ENCODE measurements at regions not wholly inside any gene's neighbourhood (a gene's known extent, or its start where the extent isn't known, plus 50 kb on each side); places are given as distances from the start of the nearest gene placed in this dataset.

DNA sequence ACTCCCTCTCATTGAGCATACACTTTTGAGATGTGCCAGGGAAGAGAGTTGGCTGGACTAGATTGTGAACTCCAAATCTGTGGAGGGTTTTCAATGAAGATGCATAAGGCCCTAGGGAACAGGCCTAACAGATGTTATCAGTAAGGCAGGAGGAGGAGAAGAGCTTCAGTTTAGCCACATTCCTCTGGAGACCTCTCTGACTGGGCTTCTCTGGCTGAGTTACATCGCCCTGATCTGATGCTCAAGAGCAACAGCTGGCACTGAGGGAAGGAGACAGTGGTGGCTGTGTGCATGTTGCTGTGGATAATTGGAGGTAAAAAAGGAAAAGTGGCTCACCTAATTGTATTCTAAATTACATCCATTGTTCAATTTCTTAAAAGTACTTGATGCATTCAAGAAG, 206.4 kb upstream of the CFAP20DC start:
- 85% methylated on average over 1 of the region's 1 CpG for WGBS
- H3K9me3 ChIP-seq = no peaks in the 10 kb centered on the region
- no peak overlapping the region for H3K4me3 ChIP-seq
- no peak overlapping the region for H3K27ac ChIP-seq
- no peaks in the 10 kb centered on the region for H3K36me3 ChIP-seq
- no peak for TF ChIP-seq POLR2A (IDR thresholded peaks at IDR 0.05)
- H3K4me1 ChIP-seq (replicated peaks) = no peaks in the 10 kb centered on the region
- DNase-seq (ENCODE audit: low spot score) = no peak
- no peaks in the 10 kb centered on the region for H3K27me3 ChIP-seq (replicated peaks; ENCODE audit: insufficient read depth)
- intact Hi-C loops (cut with DNase I) = no loop called here

DNA sequence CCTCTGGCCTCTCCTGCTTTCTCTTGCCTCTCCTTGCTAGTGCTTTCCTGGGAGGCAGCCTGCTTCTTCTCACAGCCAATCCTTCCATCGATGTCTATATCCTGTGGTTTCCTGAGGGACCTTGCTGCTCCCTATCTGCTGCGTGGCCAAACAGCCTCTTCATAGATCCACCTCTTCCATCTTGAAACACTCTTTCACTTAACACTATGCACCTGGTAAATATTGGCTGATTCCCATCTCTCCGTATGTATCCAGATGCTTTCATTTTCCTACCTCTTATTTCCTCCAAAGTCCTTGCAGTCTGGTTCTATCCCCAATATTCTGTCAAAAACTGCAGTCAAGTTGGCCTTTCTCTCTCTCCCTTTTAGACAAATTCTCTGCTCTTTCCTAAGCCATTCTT, 205.2 kb upstream of the CFAP20DC start:
- Histone ChIP-seq H3K36me3 (no peaks in the 10 kb centered on the region), H3K4me3 (no peak overlapping the region)
- no peak for DNase-seq (ENCODE audit: low spot score)

DNA sequence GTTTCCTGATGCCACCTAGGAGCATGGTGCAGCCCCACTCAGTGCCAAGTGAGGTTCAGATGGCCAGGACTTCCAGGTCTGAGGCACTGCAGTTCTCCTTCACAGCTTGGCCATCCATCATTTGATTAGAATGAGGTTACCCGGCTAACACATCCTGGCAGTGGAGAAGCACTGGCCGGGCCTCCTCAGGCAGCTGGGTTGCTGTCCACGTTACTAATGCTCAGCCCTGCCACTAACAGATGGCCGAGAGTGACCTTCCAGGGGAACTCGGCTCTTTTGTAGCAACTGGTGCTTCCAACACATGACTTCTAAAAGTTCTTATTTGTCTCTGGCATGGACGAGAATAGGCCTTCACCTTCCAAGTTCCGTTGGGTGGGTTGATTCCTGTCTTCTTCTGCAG, 204.6 kb upstream of the CFAP20DC start:
- Histone ChIP-seq H3K27ac (no peak overlapping the region), H3K9me3 (no peaks in the 10 kb centered on the region), H3K36me3 (no peaks in the 10 kb centered on the region), H3K4me3 (no peak overlapping the region), H3K27me3 (replicated peaks; ENCODE audit: insufficient read depth) (no peaks in the 10 kb centered on the region), H3K4me1 (replicated peaks) (no peaks in the 10 kb centered on the region)
- TF ChIP-seq, protein P1, sequence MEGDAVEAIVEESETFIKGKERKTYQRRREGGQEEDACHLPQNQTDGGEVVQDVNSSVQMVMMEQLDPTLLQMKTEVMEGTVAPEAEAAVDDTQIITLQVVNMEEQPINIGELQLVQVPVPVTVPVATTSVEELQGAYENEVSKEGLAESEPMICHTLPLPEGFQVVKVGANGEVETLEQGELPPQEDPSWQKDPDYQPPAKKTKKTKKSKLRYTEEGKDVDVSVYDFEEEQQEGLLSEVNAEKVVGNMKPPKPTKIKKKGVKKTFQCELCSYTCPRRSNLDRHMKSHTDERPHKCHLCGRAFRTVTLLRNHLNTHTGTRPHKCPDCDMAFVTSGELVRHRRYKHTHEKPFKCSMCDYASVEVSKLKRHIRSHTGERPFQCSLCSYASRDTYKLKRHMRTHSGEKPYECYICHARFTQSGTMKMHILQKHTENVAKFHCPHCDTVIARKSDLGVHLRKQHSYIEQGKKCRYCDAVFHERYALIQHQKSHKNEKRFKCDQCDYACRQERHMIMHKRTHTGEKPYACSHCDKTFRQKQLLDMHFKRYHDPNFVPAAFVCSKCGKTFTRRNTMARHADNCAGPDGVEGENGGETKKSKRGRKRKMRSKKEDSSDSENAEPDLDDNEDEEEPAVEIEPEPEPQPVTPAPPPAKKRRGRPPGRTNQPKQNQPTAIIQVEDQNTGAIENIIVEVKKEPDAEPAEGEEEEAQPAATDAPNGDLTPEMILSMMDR (IDR thresholded peaks at IDR 0.05) = no peak
- DNase-seq (ENCODE audit: low spot score) = no peak
- 88% methylated on average over 7 of the region's 7 CpGs for WGBS
- intact Hi-C loops (cut with DNase I) = no loop called here

More for the DNA sequence above, 205.2 kb upstream of the CFAP20DC start:
- WGBS = 91% methylated on average over 3 of the region's 3 CpGs
- Histone ChIP-seq H3K9me3 (no peaks in the 10 kb centered on the region), H3K27me3 (replicated peaks; ENCODE audit: insufficient read depth) (no peaks in the 10 kb centered on the region), H3K27ac (no peak overlapping the region), H3K4me1 (replicated peaks) (no peaks in the 10 kb centered on the region)
- intact Hi-C loops (cut with DNase I) = no loop called here
- TF ChIP-seq POLR2A (IDR thresholded peaks at IDR 0.05) (no peak), POLR2AphosphoS5 (IDR thresholded peaks at IDR 0.05) (no peak)
- TF ChIP-seq, protein P1 (IDR thresholded peaks at IDR 0.05) = no peak

DNA sequence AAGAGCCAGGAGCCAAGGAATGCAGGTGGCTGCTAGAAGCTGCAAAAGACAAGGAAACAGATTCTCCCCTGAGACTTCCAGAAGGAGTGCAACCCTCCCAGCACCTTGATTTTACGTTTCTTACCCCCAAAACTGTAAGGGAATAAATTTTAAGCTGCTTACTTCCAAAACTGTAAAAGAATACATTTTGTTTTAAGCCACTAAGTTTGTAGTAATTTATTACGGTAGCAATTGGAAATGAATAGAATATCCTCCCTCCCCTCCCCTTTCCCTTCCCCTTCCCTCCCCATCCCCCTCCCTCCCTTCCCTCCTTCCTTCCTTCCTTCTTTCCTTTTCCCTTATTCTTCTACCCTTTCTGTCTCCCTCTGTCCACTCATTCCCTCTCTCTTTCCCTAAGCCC, 203.7 kb upstream of the CFAP20DC start:
- no peak for DNase-seq (ENCODE audit: low spot score)
- Histone ChIP-seq H3K36me3 (no peaks in the 10 kb centered on the region), H3K4me3 (no peak overlapping the region), H3K9me3 (no peaks in the 10 kb centered on the region), H3K4me1 (replicated peaks) (no peaks in the 10 kb centered on the region), H3K27me3 (replicated peaks; ENCODE audit: insufficient read depth) (no peaks in the 10 kb centered on the region), H3K27ac (no peak overlapping the region)
- TF ChIP-seq POLR2AphosphoS5 (IDR thresholded peaks at IDR 0.05) (no peak), POLR2A (IDR thresholded peaks at IDR 0.05) (no peak)
- TF ChIP-seq, protein P1 (IDR thresholded peaks at IDR 0.05) = no peak
- intact Hi-C loops (cut with DNase I) = no loop called here
- WGBS = 93% methylated on average over 2 of the region's 2 CpGs

DNA sequence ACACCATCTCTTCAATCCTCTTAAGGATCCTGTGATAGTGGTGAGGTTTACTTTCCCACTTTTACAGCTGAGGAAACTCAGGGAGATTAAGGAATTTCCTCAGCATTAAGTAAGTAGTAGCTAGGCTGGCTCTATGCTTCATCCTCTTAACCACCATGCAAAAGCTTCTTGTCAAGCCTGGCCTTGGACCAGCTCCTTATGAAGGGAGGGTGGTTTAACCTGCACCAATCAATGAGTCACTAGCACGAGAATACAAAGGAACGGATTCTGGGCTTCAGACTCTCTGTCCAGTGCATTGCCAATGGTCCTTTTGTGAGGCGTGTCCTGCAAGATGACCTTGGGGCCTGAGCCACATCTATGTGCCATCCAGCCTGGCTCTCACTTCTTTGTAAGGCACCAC, 202.0 kb upstream of the CFAP20DC start:
- H3K27ac ChIP-seq = no peak overlapping the region
- TF ChIP-seq, protein P1 (IDR thresholded peaks at IDR 0.05) = no peak
- no peak for TF ChIP-seq POLR2AphosphoS5 (IDR thresholded peaks at IDR 0.05)
- TF ChIP-seq POLR2A (IDR thresholded peaks at IDR 0.05) = no peak
- no peaks in the 10 kb centered on the region for H3K4me1 ChIP-seq (replicated peaks)
- no peaks in the 10 kb centered on the region for H3K36me3 ChIP-seq
- 100% methylated on average over 3 of the region's 3 CpGs for WGBS
- DNase-seq (ENCODE audit: low spot score) = no peak
- H3K9me3 ChIP-seq = no peaks in the 10 kb centered on the region
- intact Hi-C loops (cut with DNase I) = no loop called here
- no peaks in the 10 kb centered on the region for H3K27me3 ChIP-seq (replicated peaks; ENCODE audit: insufficient read depth)
- H3K4me3 ChIP-seq = no peak overlapping the region
